Amniotic stem cell (primary cell): ENCODE measurements at regions not wholly inside any gene's neighbourhood (a gene's known extent, or its start where the extent isn't known, plus 50 kb on each side); places are given as distances from the start of the nearest gene placed in this dataset.
"Not testable (repeated sequence)": the region's sequence is repeated elsewhere in the genome, so short reads cannot be mapped to it uniquely, and the experiment has no call there.

Experiments used
- DNase-seq: peaks from one replicate; lab custom pipeline; 2025; lab: John Stamatoyannopoulos, UW

DNA sequence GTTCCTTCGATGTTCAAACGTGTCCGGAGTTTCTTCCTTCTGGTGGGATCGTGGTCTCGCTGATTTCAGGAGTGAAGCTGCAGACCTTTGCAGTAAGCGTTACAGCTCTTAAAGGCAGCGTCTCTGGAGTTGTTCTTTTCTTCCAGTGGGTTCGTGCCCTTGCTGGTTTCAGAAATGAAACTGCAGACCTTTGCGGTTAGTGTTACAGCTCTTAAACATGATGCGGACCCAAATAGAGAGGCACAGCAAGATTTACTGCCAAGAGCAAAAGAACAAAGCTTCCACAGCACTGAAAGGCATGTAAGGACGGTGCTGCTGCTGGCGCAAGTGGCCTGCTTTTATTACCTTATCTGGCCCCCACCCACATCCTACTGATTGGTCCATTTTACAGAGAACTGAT, 931.4 kb downstream of the IPMK start:
- DNase-seq, result no peak

DNA sequence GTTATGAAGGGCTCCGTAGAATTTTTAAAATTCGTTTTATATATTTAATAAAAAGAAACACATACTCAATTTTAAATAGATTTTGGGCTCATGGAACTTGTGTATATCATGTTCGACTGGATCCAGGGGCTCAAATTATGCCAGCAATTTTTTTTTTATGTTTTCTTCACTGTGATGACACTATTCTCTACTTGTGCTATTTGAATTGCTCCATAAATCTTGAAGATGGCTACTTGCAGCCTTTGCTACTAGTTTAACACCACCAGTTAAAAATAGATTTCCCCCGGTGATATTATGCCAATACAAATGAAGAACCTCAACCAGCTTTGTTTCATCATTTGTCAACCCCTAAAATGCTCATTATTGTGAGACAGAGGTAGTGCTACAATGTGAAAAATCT, 933.2 kb downstream of the IPMK start:
- DNase-seq, result no peak

DNA sequence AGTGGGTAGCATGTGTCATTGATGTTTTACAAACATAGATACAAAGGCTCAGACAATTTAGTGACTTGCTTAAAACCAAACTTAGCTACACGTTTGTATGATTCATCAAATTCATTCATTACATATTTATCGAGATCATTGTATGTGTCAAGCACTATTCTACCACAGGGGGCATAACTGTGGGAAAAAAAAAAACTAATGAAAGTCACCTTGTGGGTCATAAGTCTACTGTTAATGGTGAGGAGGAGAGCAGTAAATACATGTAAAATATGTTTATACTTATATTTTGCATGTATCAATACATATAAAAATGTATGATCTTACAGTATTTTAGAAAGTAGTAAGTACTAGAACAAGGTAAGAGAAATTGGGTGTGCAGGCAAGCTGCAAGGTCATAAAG, 933.8 kb downstream of the IPMK start:
- no peak for DNase-seq

DNA sequence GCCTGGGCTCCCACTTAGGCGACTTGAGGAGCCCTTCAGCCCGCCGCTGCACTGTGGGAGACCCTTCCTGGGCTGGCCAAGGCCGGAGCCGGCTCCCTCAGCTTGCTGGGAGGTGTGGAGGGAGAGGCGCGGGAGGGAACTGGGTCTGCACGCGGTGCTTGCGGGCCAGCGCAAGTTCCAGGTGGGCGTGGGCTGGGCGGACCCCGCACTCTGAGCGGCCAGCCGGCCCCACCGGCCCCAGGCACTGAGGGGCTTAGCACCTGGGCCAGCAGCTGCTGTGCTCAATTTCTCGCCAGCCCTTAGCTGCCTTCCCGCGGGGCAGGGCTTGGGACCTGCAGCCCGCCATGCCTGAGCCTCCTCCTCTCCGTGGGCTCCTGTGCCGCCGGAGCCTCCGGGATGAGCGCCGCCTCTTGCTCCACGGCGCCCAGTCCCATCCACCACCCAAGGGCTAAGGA, 946.3 kb downstream of the IPMK start:
- DNase-seq, result not testable (repeated sequence)

DNA sequence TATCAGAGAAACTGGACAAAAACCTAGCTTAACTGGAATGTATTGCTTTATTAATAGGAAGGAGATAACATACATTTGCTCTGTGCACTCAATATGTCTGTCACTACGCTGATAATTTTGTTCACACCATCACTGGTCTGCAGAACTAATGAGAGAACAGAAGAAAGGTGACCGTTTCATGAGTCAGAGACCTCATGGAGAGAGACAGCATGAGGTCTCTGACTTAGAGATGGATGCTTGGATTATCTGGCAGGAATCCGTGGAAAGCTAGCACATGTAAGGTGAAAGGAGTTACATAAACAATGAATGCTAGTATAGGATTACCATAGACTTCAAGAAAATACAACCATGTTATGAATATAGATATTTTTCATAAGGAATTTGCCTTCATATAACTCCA, 947.3 kb downstream of the IPMK start:
- DNase-seq, result no peak

DNA sequence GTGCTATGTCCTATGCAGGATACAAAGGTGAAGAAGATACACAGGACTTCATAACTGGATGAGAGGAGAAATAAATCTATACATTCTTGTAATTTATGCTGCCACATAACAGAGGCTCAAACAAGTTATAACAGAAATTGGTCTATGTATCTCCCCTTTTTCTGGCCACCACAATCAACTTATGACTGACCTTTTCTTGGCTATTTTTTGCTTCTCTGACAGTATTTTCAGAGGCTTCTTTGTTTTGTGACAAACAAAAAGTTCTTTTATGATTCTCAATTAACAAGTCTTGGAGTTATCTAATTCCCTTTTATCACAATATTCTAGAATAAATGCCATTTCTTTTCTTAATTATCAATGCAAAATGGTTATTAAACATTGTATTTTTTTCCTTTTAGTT, 953.0 kb upstream of the ZWINT start:
- no peak for DNase-seq

DNA sequence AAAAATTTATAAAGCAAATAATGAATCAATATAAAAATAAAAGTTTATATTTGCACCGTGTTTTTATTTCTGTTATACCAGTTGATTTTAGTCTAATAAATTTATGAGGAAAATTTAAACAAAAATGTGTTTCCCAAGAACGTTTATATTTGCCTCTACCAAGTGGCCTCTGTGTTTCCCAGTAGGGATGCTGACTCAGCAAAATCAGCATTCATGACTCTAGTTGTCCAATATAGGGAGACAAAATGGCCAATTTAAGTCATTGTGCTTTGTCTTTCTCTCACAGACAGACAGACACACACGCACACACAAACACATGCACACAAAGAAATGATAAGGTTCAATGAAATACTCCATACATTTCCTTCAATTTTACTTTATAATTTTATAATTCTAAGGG, 942.5 kb upstream of the ZWINT start:
- no peak for DNase-seq

DNA sequence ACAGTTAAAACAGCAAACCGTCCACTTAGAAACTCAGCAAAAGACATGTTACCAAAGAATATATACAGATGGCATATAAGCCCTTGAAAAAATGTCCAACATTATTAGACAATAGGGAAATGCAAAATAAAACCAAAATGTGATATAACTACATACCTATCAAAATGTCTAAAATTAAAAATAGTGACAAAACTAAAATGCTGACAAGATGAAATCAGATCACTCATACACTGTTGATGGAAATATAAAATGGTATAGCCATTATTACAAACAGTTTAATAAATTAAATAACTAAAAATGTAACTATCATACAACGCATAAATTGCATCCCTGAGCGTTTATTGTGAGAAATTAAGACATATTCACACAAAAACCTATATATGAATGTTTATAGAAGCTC, 939.7 kb upstream of the ZWINT start:
- DNase-seq, result no peak

DNA sequence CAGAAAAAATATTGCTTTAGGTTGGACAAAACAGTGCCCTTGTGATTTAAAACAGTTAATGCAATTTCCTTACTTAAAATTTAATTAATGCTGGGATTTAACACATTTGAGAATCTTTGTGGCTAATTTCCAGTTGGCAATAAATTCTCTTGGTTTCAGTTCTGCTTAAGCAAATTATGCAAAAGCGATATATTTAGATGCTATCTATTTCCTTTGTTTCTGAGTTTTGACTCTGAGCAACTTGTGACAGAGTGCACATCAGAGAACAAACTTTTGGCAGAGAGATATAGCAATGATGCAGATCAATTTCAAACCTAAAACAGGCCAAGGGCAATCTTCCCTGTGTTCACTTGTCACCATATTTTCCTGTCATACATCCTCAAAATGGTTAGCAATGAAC, 933.6 kb upstream of the ZWINT start:
- DNase-seq, result no peak

DNA sequence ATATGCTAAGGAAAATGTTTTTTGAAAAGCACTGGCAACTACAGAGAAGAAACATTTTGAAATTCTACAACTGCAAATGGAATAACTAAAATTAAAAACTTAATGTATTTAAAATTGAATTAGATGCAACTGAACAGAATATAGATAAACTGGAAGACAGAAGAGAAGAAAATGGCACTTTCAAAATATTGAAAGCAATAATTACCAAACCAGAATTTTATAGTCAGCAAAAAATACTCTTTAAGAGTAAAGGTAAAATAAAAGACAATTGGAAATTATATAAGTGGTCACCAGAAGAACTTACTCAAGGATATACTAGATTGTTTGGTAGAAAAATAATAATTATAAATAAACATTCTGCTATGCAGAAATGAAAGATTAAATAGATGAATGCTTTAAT, 927.7 kb upstream of the ZWINT start:
- DNase-seq, result no peak

DNA sequence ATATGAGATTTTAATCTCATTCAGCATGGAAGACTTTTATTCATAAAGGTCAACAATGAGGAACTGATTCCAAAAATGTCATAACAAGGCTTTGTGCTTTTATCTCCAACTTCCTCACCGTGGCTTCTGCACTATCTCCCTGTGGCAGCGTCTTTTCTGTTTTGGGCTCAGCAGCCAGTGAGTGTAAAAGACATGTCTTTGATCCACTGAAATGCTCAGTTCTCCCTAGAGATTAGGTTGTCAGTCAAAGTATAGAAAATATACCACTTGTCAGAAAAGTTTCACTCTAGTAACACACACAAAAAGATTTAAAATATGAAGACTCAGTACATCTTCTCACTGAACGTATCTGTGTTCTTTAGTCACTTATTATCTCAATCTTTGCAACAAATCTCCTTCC, 901.8 kb upstream of the ZWINT start:
- DNase-seq, result no peak

DNA sequence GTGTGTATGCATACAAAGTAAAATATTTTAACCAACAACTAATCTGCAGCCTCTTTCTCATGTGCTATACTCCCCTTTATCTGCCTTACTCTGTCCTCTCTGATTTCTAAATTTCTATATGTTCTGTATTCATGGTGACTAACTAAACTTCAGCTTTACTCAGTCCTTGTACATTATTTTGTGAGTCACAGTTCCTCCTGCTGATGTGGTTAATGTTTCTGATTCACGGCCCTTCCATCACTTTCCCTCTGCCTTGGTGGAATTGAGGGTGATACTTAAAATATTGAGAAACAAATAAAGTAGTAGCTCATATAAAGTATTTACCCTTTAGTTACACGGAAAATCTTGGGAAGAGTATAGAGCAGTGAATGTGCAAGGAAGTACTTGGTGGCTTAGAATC, 899.1 kb upstream of the ZWINT start:
- no peak for DNase-seq

DNA sequence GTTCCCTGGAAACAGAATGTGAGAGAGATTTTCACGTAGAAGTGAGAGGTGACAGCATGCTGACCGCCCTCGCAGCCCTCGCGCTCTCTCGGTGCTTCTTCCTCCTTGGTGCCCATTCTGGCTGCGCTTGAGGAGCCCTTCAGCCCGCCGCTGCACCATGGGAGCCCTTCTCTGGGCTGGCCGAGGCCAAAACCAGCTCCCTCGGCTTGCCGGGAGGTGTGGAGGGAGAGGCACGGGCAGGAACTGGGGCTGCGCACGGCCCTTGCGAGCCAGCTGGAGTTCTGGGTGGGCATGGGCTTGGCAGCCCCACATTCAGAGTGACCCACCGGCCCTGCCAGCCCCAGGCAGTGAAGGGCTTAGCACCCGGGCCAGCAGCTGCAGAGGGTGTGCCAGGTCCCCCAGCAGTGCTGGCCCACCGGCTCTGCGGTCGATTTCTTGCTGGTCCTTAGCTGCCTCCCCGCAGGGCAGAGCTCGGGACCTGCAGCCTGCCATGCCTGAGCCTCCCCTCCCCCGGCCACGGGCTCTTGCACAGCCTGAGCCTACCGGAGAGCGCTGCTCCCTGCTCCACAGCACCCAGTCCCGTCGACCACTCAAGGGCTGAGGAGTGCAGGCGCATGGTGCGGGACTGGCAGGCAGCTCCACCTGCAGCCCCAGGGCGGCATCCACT, 888.7 kb upstream of the ZWINT start:
- DNase-seq, result no peak

DNA sequence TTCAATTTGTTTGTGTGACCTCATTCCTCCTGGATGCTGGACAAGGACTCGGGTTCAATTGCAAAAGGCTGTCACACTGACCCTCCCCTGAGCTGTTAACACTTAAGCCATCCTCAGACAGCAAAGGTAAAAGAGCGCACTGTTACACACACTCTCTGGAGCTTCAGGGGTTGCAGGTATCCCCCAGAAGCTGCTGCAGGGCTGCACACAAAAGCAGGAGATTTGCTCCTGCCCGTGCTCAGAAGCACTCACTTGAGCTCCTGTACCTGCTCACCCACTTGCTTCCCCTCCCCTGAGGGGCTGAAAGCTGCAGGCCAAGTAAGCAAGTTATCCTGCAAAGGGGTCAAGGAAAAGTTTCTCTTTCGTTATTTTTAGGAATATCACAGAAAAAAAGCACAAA, 886.2 kb upstream of the ZWINT start:
- DNase-seq, result no peak

DNA sequence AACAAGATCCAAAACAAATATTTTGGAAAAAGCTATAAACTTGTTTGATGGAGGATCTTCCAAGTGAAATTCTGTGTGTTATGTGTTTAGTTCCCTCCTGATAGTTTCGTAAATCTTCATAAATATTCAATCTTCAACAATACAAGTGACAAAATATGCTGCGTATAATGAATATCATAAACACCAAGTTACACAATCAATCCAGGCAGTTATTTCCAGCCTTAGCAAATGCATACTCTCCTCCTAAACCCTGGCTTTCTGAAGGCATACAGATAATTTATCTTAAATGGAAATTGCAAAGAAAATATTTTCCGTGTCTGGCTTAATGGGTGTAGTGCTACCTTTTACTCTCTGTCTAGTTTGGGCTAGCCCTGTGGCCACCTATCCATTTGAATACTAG, 864.9 kb upstream of the ZWINT start:
- no peak for DNase-seq

DNA sequence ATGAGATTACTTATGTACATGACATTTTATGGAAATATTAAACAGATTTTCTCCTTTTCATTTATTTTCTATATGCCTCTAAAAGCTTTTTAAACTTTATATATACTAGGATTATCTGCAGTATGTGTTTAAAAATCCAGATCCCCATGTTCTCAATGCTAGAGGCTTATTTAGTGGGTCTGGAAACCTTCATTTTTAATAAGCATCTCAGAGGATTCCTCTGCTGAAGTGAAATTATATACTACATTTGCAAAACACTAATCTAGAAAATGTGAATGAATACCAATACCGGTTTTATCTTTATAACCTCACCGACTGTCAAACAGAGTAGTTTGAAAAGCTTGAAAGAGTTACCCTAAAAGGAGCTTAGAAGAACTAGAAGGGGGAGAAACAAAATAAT, 863.8 kb upstream of the ZWINT start:
- DNase-seq, result no peak

DNA sequence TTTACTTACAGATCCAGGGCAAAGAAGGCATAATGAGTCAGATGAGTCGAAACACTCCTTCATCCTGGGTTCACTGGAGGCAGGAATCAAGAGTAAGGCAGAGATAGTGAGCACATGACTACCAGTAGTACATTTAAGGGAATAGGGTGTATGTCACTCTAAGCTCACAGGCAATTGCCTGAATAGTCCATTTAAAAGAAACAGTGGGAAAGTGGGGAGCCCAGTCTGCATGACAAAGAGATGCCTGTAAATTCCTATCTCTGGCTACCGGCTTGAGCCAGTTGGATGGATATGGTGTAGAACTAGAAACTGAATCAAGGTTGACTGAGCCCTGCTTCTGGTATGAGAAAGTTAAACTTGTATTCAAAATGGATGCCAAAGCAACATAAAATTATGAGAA, 861.5 kb upstream of the ZWINT start:
- DNase-seq, result no peak

DNA sequence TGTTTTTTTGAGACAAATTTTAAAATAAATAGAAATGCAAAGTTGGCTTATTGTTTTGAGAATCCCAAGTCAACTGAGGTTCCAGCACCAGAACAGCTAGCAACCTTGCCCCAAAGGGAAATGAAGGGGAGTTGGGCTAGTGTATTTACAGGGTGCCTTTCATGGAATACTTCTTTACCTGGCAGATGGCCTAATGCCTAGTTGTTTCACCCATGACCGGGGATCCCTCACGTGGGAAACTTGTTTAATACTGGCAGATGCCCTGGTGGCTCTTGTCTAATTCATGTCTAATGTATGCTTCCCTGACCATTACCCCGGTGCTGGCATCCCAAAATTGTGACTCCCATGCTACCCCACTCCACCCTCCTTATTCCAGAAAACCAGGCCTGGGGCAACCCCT, 861.1 kb upstream of the ZWINT start:
- DNase-seq, result no peak

DNA sequence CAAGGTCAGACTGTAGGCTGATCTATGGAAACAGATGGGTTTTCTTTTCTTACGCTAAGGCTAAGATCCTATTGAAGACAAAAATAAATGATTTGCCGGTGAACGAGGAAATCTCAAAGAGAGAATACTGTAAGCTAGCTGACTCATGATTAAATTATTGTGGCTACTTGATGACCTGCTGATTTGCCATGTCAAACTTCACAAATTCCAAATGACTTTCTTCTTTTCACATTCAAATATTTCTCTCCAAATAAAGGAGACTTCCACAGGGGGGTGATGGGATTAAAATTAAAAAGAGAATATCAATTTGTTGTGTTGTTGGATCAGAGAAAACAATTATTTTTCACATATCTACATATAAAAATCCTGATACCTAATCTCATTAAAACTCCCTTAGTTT, 860.6 kb upstream of the ZWINT start:
- no peak for DNase-seq

DNA sequence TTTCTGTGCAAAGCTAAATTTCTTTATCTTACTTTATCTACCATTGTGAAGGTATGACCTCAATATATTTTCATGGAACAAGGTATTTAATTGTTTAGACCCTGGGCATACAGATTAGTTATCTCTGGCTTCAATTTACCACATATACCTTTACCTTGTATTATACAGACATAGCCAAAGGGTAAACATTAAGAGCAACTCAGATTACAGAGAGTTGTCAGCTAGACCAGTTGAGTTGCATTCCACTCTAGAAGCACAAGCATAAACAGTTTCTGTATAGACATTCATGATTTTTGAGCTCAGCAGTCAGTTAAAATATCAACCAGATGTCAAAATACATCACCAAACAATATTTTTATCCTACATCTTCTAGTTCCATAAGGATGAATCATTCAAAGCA, 857.3 kb upstream of the ZWINT start:
- no peak for DNase-seq

DNA sequence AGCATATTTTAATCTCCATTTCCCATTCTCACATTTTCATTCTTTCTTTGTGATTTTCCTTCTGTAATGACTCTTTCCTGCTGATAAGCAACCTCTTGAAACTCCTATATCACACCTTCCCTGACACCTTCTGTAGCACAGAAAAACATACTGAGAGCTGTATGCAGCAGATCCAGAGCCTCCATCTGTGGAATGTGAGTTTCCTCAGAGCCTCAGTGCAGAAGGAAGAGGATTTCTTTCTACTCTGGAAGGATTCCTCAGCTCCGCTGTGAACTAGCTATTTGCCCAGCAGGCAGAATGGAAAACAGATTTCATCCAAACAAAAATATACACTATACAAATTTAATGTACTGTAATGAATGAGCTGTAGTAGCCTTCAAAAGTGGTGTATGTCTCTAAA, 841.3 kb upstream of the ZWINT start:
- no peak for DNase-seq

DNA sequence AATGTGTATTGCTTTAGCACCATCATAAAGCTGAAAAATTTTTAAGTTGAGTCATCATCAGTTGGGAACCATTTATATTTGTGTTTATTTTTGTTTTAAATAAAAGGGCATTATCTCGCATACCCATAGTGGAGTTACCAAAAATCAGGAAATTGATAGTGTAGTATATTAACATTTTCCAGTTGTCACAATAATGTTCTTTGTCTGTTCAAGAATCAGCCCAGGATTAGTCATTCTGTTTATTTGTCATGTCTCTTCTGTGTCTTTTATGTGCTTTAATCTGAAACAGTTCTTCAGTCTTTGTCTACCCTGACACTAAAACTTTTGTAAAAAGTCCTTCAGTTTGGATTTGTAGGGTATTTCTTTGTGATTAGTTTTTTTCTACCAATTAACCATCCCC, 827.8 kb upstream of the ZWINT start:
- DNase-seq, result no peak

DNA sequence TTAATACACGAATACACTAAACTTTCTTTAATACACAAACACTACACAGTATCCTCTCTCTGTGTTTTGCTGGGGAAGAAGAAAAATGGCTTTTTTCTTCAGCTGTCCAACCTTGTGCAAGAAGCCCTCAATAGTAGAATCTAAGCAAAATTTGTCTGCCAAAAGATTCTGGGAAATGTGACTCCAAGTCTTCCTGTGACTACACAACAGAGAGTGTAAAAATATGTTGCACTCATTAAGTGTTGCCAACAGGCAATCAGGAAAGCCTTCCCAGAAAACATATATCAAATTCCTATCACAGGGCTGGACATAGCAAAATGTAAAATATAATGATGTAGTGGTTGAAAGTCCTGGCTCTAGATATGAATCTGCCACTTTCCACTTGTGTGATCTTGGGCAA, 825.1 kb upstream of the ZWINT start:
- DNase-seq, result no peak

DNA sequence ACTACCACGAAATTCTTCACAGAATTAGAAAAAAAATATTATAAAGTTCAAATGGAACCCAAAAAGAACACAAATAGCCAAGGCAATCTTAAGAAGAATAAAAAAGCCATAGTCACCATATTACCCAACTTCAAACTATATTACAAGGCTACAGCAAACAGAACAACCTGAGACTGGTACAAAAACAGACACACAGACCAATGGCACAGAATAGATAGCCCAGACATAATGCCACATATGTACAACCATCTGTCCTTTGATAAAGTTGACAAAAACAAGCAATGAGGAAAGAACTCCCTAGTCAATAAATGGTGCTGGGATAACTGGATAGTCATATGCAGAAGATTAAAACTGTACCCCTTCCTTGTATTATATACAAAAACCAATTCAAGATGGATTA, 808.5 kb upstream of the ZWINT start:
- no peak for DNase-seq
